Endothelial cell of umbilical vein (primary cell): ENCODE measurements at regions not wholly inside any gene's neighbourhood (a gene's known extent, or its start where the extent isn't known, plus 50 kb on each side); places are given as distances from the start of the nearest gene placed in this dataset.
"Not testable (repeated sequence)": the region's sequence is repeated elsewhere in the genome, so short reads cannot be mapped to it uniquely, and the experiment has no call there.

Experiments
- BruUV-seq: library from RNA; stranded (reverse); fragments of 400-500 nt; replicated peaks from 2 replicates; lab custom pipeline; 2021; lab: Mats Ljungman, UMichigan
- CTCF ChIA-PET: fragments of 300-600, 350-600 bp; sonication (Branson Sonifier 250); formaldehyde crosslinking; loops from one replicate; lab custom pipeline; 2021; ENCODE audit warnings: antibody characterized with exemption, inconsistent platforms; lab: Charles Lee
- POLR2A ChIA-PET: fragments of 300-600, 350-600 bp; sonication (Branson Sonifier 250); formaldehyde crosslinking; loops from one replicate; lab custom pipeline; 2021; ENCODE audit warnings: antibody characterized with exemption, inconsistent platforms; lab: Charles Lee
- DNase-seq: peaks from one replicate; pipeline ENCODE4 v3.0.0-alpha.2; 2011; ENCODE audit warnings: low read depth, low spot score
- FAIRE-seq: peaks from 2 replicates; lab custom pipeline; 2011; peaks lifted over from hg19 to GRCh38; lab: Jason Lieb, UNC
- H2AFZ ChIP-seq: 2 replicates; pipeline ENCODE4 v1.6.0; 2012; ENCODE audit warnings: low read depth, low read length, control low read depth, inconsistent platforms
- H3K27ac ChIP-seq: 2 replicates; pipeline ENCODE4 v1.5.1; 2011; ENCODE audit warnings: low read depth, mild to moderate bottlenecking, control low read depth, low read length, moderate library complexity; ENCODE audit not compliant: insufficient read depth
- H3K27me3 ChIP-seq, 2 experiments: 2 replicates each; pipeline versions ENCODE4 v1.6.0 to v1.6.1; 2011; ENCODE audit warnings: low read length in 2 of 2, mixed read lengths in 1 of 2; ENCODE audit not compliant: control insufficient read depth in 2 of 2, insufficient read depth in 2 of 2
- H3K36me3 ChIP-seq, 2 experiments: 2 replicates in 1 of 2; 3 replicates in 1 of 2; pipeline ENCODE4 v1.5.1; 2011; ENCODE audit warnings: low read length in 2 of 2, mild to moderate bottlenecking in 1 of 2, moderate library complexity in 1 of 2; ENCODE audit not compliant: control insufficient read depth in 2 of 2, insufficient read depth in 2 of 2; ENCODE audit errors: extremely low read depth in 1 of 2
- H3K4me1 ChIP-seq: 3 replicates; pipeline ENCODE4 v1.5.1; 2011; ENCODE audit warnings: mild to moderate bottlenecking, low read length; ENCODE audit not compliant: control insufficient read depth, insufficient read depth; ENCODE audit errors: extremely low read depth
- H3K4me2 ChIP-seq: 2 replicates; pipeline ENCODE4 v1.6.1; 2011; ENCODE audit warnings: low read length, control low read depth, mixed read lengths; ENCODE audit not compliant: insufficient read depth
- H3K4me3 ChIP-seq, 3 experiments: fragments of 200-600 bp in 1 of 3; sonication (generic), shearing (Covaris generic) in 1 of 3; replicated peaks in 1 of 3; 2 replicates each; pipeline ENCODE4 v1.5.1; 2011 to 2016; ENCODE audit warnings: control low read depth in 3 of 3, low read length in 3 of 3, mild to moderate bottlenecking in 2 of 3, inconsistent platforms in 1 of 3, low read depth in 1 of 3, moderate library complexity in 1 of 3; ENCODE audit not compliant: insufficient read depth in 1 of 3
- H3K79me2 ChIP-seq: 2 replicates; pipeline ENCODE4 v1.6.0; 2012; ENCODE audit warnings: low read length, inconsistent platforms; ENCODE audit not compliant: control insufficient read depth, insufficient read depth
- H3K9ac ChIP-seq: replicated peaks from 2 replicates; pipeline ENCODE3; 2011; ENCODE audit warnings: low read length, control low read depth; ENCODE audit not compliant: insufficient read depth; ENCODE audit errors: extremely low read depth
- H3K9me1 ChIP-seq: replicated peaks from 3 replicates; pipeline ENCODE4 v1.6.0; 2011; ENCODE audit warnings: mild to moderate bottlenecking, low read length; ENCODE audit not compliant: control insufficient read depth, insufficient read depth; ENCODE audit errors: extremely low read depth
- H3K9me3 ChIP-seq: replicated peaks from 2 replicates; pipeline ENCODE4 v1.5.1; 2012; ENCODE audit warnings: low read length, inconsistent platforms; ENCODE audit not compliant: control insufficient read depth, insufficient read depth
- H4K20me1 ChIP-seq: replicated peaks from 2 replicates; pipeline ENCODE3; 2011; ENCODE audit warnings: mild to moderate bottlenecking, low read length; ENCODE audit not compliant: control insufficient read depth, insufficient read depth; ENCODE audit errors: extremely low read depth
- EZH2 ChIP-seq: IDR thresholded peaks from 2 replicates; pipeline ENCODE4 v1.6.1; 2012; ENCODE audit warnings: borderline replicate concordance, low read depth, mild to moderate bottlenecking, moderate library complexity, low read length, inconsistent platforms; ENCODE audit not compliant: severe bottlenecking
- FOS ChIP-seq: IDR thresholded peaks from 2 replicates; pipeline ENCODE4 v1.6.1; 2011; ENCODE audit warnings: mild to moderate bottlenecking, low read length, moderate library complexity, borderline replicate concordance; ENCODE audit not compliant: insufficient read depth
- GATA2 ChIP-seq: IDR thresholded peaks from 2 replicates; pipeline ENCODE4 v1.7.0; 2011; ENCODE audit warnings: low read depth, mild to moderate bottlenecking, moderate library complexity, mixed read lengths, low read length; ENCODE audit not compliant: insufficient read length, insufficient read depth
- JUN ChIP-seq: IDR thresholded peaks from 2 replicates; pipeline ENCODE4 v1.6.1; 2011; ENCODE audit warnings: borderline replicate concordance, low read depth; ENCODE audit not compliant: insufficient read length, insufficient read depth
- MAX ChIP-seq: IDR thresholded peaks from 2 replicates; pipeline ENCODE4 v1.6.1; 2011; ENCODE audit not compliant: insufficient read depth, insufficient read length
- MYC ChIP-seq: IDR thresholded peaks from one replicate; pipeline ENCODE4 v1.6.1; 2011; ENCODE audit warnings: mild to moderate bottlenecking, low read depth, low read length
- POLR2A ChIP-seq: IDR thresholded peaks from 2 replicates; pipeline ENCODE4 v1.6.1; 2012; ENCODE audit warnings: low read depth, mild to moderate bottlenecking, control low read depth, low read length
- POLR2AphosphoS5 ChIP-seq: IDR thresholded peaks from 2 replicates; pipeline ENCODE4 v1.6.1; 2012; ENCODE audit warnings: low read depth, mild to moderate bottlenecking, control low read depth, low read length, moderate library complexity; ENCODE audit not compliant: insufficient read depth
- dilution Hi-C: fragments of 300-500 bp; cut with MboI; formaldehyde crosslinking; loops from one replicate; pipeline ENCODE4 v1.15.0; 2019; ENCODE audit warnings: low sequenced_read_pairs; ENCODE audit not compliant: extremely low pct_ligation_motif_present
- intact Hi-C: fragments of 100-400 bp; cut with micrococcal nuclease; formaldehyde crosslinking; loops from one replicate; pipeline ENCODE4 v1.10.0; 2022
- TF ChIP-seq, protein P1 (sequence below), 2 donors: IDR thresholded peaks; 1 replicate in 1 of 2; 2 replicates in 1 of 2; pipeline ENCODE4 v1.5.1; 2011; ENCODE audit warnings: low read length in 2 of 2, mild to moderate bottlenecking in 2 of 2, moderate library complexity in 2 of 2, control low read depth in 1 of 2, inconsistent platforms in 1 of 2, low read depth in 1 of 2; ENCODE audit not compliant: insufficient read depth in 1 of 2; ENCODE audit errors: extremely low read depth in 1 of 2

- no TSS peak for BruUV-seq
- Histone ChIP-seq H3K4me1 (no peaks in the 10 kb centered on the region), H3K4me2 (no peak overlapping the region), H3K79me2 (no peaks in the 10 kb centered on the region), H2AFZ (no peak overlapping the region), H3K9ac (no peak overlapping the region), H3K4me3 (no peak overlapping the region), H3K27me3 (no peaks in the 10 kb centered on the region), H4K20me1 (no peaks in the 10 kb centered on the region), H3K36me3 (no peaks in the 10 kb centered on the region), H3K9me1 (no peaks in the 10 kb centered on the region), H3K9me3 (peaks cover 4% of the 10 kb centered on the region), H3K27ac (no peak overlapping the region)
- ChIA-PET CTCF (no interaction called here), POLR2A (no interaction called here)
- DNase-seq (peak; percentile 13), FAIRE-seq (no peak)
- intact Hi-C loops, result no loop called here
- TF ChIP-seq GATA2, result no peak
- TF ChIP-seq POLR2AphosphoS5, result no peak
- TF ChIP-seq MYC, result no peak
- TF ChIP-seq JUN, result no peak
- TF ChIP-seq MAX, result no peak
- no peak for TF ChIP-seq EZH2
- TF ChIP-seq POLR2A, result no peak
- TF ChIP-seq, protein P1, sequence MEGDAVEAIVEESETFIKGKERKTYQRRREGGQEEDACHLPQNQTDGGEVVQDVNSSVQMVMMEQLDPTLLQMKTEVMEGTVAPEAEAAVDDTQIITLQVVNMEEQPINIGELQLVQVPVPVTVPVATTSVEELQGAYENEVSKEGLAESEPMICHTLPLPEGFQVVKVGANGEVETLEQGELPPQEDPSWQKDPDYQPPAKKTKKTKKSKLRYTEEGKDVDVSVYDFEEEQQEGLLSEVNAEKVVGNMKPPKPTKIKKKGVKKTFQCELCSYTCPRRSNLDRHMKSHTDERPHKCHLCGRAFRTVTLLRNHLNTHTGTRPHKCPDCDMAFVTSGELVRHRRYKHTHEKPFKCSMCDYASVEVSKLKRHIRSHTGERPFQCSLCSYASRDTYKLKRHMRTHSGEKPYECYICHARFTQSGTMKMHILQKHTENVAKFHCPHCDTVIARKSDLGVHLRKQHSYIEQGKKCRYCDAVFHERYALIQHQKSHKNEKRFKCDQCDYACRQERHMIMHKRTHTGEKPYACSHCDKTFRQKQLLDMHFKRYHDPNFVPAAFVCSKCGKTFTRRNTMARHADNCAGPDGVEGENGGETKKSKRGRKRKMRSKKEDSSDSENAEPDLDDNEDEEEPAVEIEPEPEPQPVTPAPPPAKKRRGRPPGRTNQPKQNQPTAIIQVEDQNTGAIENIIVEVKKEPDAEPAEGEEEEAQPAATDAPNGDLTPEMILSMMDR (IDR thresholded peaks at IDR 0.05; ENCODE audit: extremely low read depth in 1 of 2, insufficient read depth in 1 of 2, low read depth in 1 of 2, low read length in 2 of 2), result no peak
- no peak for TF ChIP-seq FOS
- dilution Hi-C loops, result no loop called here
Observed at GRCh38 chr11:100445231-100445735, 241.8 kb upstream of the ARHGAP42 start.

- H3K27ac ChIP-seq, H2AFZ ChIP-seq, FAIRE-seq, H3K4me2 ChIP-seq, POLR2A ChIA-PET, intact Hi-C loops, H3K9me1 ChIP-seq, H4K20me1 ChIP-seq, H3K36me3 ChIP-seq, H3K4me3 ChIP-seq, CTCF ChIA-PET, H3K4me1 ChIP-seq, dilution Hi-C loops, H3K9me3 ChIP-seq, H3K27me3 ChIP-seq, H3K79me2 ChIP-seq, BruUV-seq, H3K9ac ChIP-seq, DNase-seq: not testable (repeated sequence)
Observed at GRCh38 chr11:100451801-100452460, 235.2 kb upstream of the ARHGAP42 start.
